ENCODE measurements at regions not wholly inside any gene's neighbourhood (a gene's known extent, or its start where the extent isn't known, plus 50 kb on each side); places are given as distances from the start of the nearest gene placed in this dataset.

- no peaks in the 10 kb centered on the region for H3K36me3 Mint-ChIP-seq (ENCODE audit: low read depth)
- no peak for DNase-seq
- intact Hi-C loops (cut with micrococcal nuclease): no loop called here
- TF ChIP-seq CTCF (IDR thresholded peaks at IDR 0.05): no peak
- H3K4me3 Mint-ChIP-seq: no peak overlapping the region
- POLR2A ChIA-PET: no interaction called here
- no peaks in the 10 kb centered on the region for H3K4me1 Mint-ChIP-seq
- ATAC-seq (ENCODE audit: low read depth): no peak
- no peaks in the 10 kb centered on the region for H3K27me3 Mint-ChIP-seq
- CTCF ChIA-PET: no interaction called here
- H3K27ac Mint-ChIP-seq: no peak overlapping the region
- H3K9me3 Mint-ChIP-seq: peaks cover 7% of the 10 kb centered on the region
These were observed 605.6 kb upstream of the TEX47 start for GRCh38 chr7:89401099-89401498.

DNA sequence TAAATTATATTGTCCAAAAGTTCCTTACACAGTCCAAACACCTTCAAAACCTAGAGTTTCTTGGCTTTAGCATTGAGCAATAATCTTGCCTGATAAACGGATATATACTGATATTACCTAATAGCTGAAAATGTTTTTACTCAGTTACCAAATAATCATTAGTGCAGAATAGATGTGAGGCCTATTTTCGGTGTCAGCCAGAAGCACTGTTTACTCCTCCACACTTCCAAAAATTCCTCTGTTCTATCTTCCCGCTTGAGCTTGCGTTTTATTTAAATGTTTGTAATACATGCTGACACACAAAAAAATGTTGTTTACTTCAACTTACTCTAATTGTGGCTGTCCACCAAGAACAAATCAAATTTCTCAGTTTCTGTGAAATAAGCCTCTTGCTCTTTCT lies 606.2 kb upstream of the TEX47 start:
- intact Hi-C loops (cut with micrococcal nuclease): no loop called here
- H3K9me3 Mint-ChIP-seq: peaks cover 7% of the 10 kb centered on the region
- H3K4me3 Mint-ChIP-seq: no peak overlapping the region
- ATAC-seq (ENCODE audit: low read depth) (no peak), DNase-seq (no peak)
- no peaks in the 10 kb centered on the region for H3K27me3 Mint-ChIP-seq
- no peak overlapping the region for H3K27ac Mint-ChIP-seq
- ChIA-PET CTCF (no interaction called here), POLR2A (no interaction called here)
- no peak for TF ChIP-seq CTCF (IDR thresholded peaks at IDR 0.05)
- H3K4me1 Mint-ChIP-seq: no peaks in the 10 kb centered on the region
- no peaks in the 10 kb centered on the region for H3K36me3 Mint-ChIP-seq (ENCODE audit: low read depth)

GRCh38 chr7:89451911-89452310 lies 656.4 kb upstream of the TEX47 start:
- ATAC-seq (ENCODE audit: low read depth) (no peak), DNase-seq (no peak)
- Mint-ChIP-seq H3K4me1 (no peaks in the 10 kb centered on the region), H3K36me3 (ENCODE audit: low read depth) (no peaks in the 10 kb centered on the region), H3K4me3 (no peak overlapping the region), H3K27ac (no peak overlapping the region), H3K9me3 (peaks cover 2% of the 10 kb centered on the region), H3K27me3 (no peaks in the 10 kb centered on the region)
- TF ChIP-seq CTCF (IDR thresholded peaks at IDR 0.05): no peak
- ChIA-PET CTCF (no interaction called here), POLR2A (no interaction called here)
- intact Hi-C loops (cut with micrococcal nuclease): no loop called here

GRCh38 chr7:89456556-89456955 lies 661.0 kb upstream of the TEX47 start:
- H3K9me3 Mint-ChIP-seq: peaks cover 2% of the 10 kb centered on the region
- H3K27me3 Mint-ChIP-seq: no peaks in the 10 kb centered on the region
- POLR2A ChIA-PET: no interaction called here
- no peak for TF ChIP-seq CTCF (IDR thresholded peaks at IDR 0.05)
- DNase-seq (no peak), ATAC-seq (ENCODE audit: low read depth) (no peak)
- H3K27ac Mint-ChIP-seq: no peak overlapping the region
- H3K4me3 Mint-ChIP-seq: no peak overlapping the region
- H3K4me1 Mint-ChIP-seq: no peaks in the 10 kb centered on the region
- no peaks in the 10 kb centered on the region for H3K36me3 Mint-ChIP-seq (ENCODE audit: low read depth)
- intact Hi-C loops (cut with micrococcal nuclease): no loop called here
- CTCF ChIA-PET: no interaction called here

- ChIA-PET POLR2A (no interaction called here), CTCF (no interaction called here)
- H3K4me1 Mint-ChIP-seq: no peaks in the 10 kb centered on the region
- no peak for TF ChIP-seq CTCF (IDR thresholded peaks at IDR 0.05)
- H3K27ac Mint-ChIP-seq: no peak overlapping the region
- H3K36me3 Mint-ChIP-seq (ENCODE audit: low read depth): no peaks in the 10 kb centered on the region
- H3K4me3 Mint-ChIP-seq: no peak overlapping the region
- intact Hi-C loops (cut with micrococcal nuclease): no loop called here
- no peaks in the 10 kb centered on the region for H3K27me3 Mint-ChIP-seq
- no peak for DNase-seq
- no peak for ATAC-seq (ENCODE audit: low read depth)
- H3K9me3 Mint-ChIP-seq: peaks cover 2% of the 10 kb centered on the region
These were observed 662.6 kb upstream of the TEX47 start for GRCh38 chr7:89458114-89458513.
